SK-N-SH (cell line): ENCODE measurements at regions not wholly inside any gene's neighbourhood (a gene's known extent, or its start where the extent isn't known, plus 50 kb on each side); places are given as distances from the start of the nearest gene placed in this dataset.

Experiments used
- CTCF ChIA-PET: fragments of 300-600, 350-600 bp; formaldehyde crosslinking; extraction: SDS; loops from one replicate; lab custom pipeline; 2021; lab: Yijun Ruan, JAX
- POLR2A ChIA-PET: fragments of 350-600 bp; sonication (Branson Sonifier 250); formaldehyde crosslinking; extraction: SDS; loops from one replicate; lab custom pipeline; 2020; ENCODE audit warnings: antibody characterized with exemption, inconsistent platforms; lab: Yijun Ruan, JAX
- DNase-seq: peaks from one replicate; pipeline ENCODE4 v3.0.0; 2012
- H2AFZ ChIP-seq: fragments of 200-600 bp; sonication (generic); 2 replicates; pipeline ENCODE4 v1.8.1; 2016; ENCODE audit warnings: antibody characterized with exemption, mild to moderate bottlenecking, low read depth
- H3F3A ChIP-seq: fragments of 200-600 bp; sonication (generic); replicated peaks from 2 replicates; pipeline ENCODE3; 2016; ENCODE audit warnings: antibody characterized with exemption, mild to moderate bottlenecking; ENCODE audit not compliant: insufficient read depth
- H3K27ac ChIP-seq, 2 experiments: fragments of 200-500 bp in 1 of 2; fragments of 200-600 bp in 1 of 2; sonication (Bioruptor generic) in 1 of 2; sonication (generic), shearing (Covaris generic) in 1 of 2; 2 replicates each; pipeline versions ENCODE4 v1.5.1 to v1.6.1; 2014 to 2016; ENCODE audit warnings: low read depth in 2 of 2, inconsistent platforms in 1 of 2, low read length in 1 of 2, mild to moderate bottlenecking in 1 of 2, mixed read lengths in 1 of 2
- H3K27me3 ChIP-seq: fragments of 200-600 bp; sonication (generic), shearing (Covaris generic); 2 replicates; pipeline ENCODE4 v1.6.1; 2016; ENCODE audit warnings: mixed run types; ENCODE audit not compliant: insufficient read depth
- H3K36me3 ChIP-seq, 2 experiments: fragments of 200-500 bp in 1 of 2; fragments of 200-600 bp in 1 of 2; sonication (Bioruptor generic) in 1 of 2; sonication (generic) in 1 of 2; replicated peaks in 1 of 2; 2 replicates each; pipeline versions ENCODE3 to v1.5.1; 2014 to 2016; ENCODE audit warnings: low read length in 1 of 2, mild to moderate bottlenecking in 1 of 2; ENCODE audit not compliant: insufficient read depth in 2 of 2, control insufficient read depth in 1 of 2
- H3K4me1 ChIP-seq, 2 experiments: fragments of 200-500 bp in 1 of 2; fragments of 200-600 bp in 1 of 2; sonication (Bioruptor generic) in 1 of 2; sonication (generic), shearing (Covaris generic) in 1 of 2; 2 replicates each; pipeline versions ENCODE4 v1.5.1 to v1.6.1; 2014 to 2016; ENCODE audit warnings: low read depth in 1 of 2, low read length in 1 of 2, mixed run types in 1 of 2; ENCODE audit not compliant: insufficient read depth in 2 of 2, control insufficient read depth in 1 of 2
- H3K4me2 ChIP-seq: fragments of 200-600 bp; sonication (generic), shearing (Covaris generic); 2 replicates; pipeline ENCODE4 v1.6.1; 2017; ENCODE audit warnings: mixed run types
- H3K4me3 ChIP-seq, 2 experiments: fragments of 200-500 bp in 1 of 2; fragments of 200-600 bp in 1 of 2; sonication (Bioruptor generic) in 1 of 2; sonication (generic), shearing (Covaris generic) in 1 of 2; 2 replicates each; pipeline versions ENCODE4 v1.5.1 to v1.8.1; 2014 to 2016; ENCODE audit warnings: low read depth in 2 of 2, inconsistent platforms in 1 of 2, low read length in 1 of 2, mild to moderate bottlenecking in 1 of 2, mixed read lengths in 1 of 2, moderate library complexity in 1 of 2
- H3K79me2 ChIP-seq: fragments of 200-600 bp; sonication (generic); 2 replicates; pipeline ENCODE4 v1.8.1; 2017; ENCODE audit warnings: mild to moderate bottlenecking; ENCODE audit not compliant: insufficient read depth
- H3K9ac ChIP-seq: fragments of 200-600 bp; sonication (generic); 2 replicates; pipeline ENCODE4 v1.6.1; 2017; ENCODE audit warnings: mixed run types
- H3K9me2 ChIP-seq: fragments of 200-600 bp; sonication (generic); 2 replicates; pipeline ENCODE4 v1.6.1; 2017; ENCODE audit warnings: mixed run types
- H3K9me3 ChIP-seq: fragments of 200-600 bp; sonication (generic); 2 replicates; pipeline ENCODE4 v1.6.1; 2017; ENCODE audit warnings: mixed run types, mild to moderate bottlenecking, moderate library complexity
- H4K20me1 ChIP-seq: fragments of 200-600 bp; sonication (generic); 2 replicates; pipeline ENCODE4 v1.6.1; 2017; ENCODE audit warnings: mild to moderate bottlenecking, mixed run types; ENCODE audit not compliant: insufficient read depth
- EP300 ChIP-seq, 2 experiments: IDR thresholded peaks; 2 replicates each; pipeline versions ENCODE4 v1.4.0 to v1.6.1; 2012; ENCODE audit warnings: borderline replicate concordance in 1 of 2, low read depth in 1 of 2, low read length in 1 of 2
- EZH2phosphoT487 ChIP-seq: fragments of 200-600 bp; sonication (generic); IDR thresholded peaks from 2 replicates; pipeline ENCODE4 v1.6.1; 2017; ENCODE audit warnings: low read depth, mixed run types, mild to moderate bottlenecking, antibody characterized with exemption, moderate library complexity, borderline replicate concordance
- FOXM1 ChIP-seq: IDR thresholded peaks from 2 replicates; pipeline ENCODE4 v1.4.0; 2012; ENCODE audit warnings: low read depth, mild to moderate bottlenecking
- GATA2 ChIP-seq: sonication (generic); formaldehyde crosslinking; IDR thresholded peaks from 2 replicates; pipeline ENCODE4 v1.5.0; 2020; ENCODE audit warnings: mild to moderate bottlenecking, missing genetic modification reagents
- JUND ChIP-seq: IDR thresholded peaks from 2 replicates; pipeline ENCODE4 v1.4.0; 2012
- MXI1 ChIP-seq: IDR thresholded peaks from 2 replicates; pipeline ENCODE4 v1.6.1; 2012; ENCODE audit warnings: mild to moderate bottlenecking, low read depth, low read length, improper control_type of control experiment
- NRF1 ChIP-seq: IDR thresholded peaks from 2 replicates; pipeline ENCODE4 v1.6.1; 2012; ENCODE audit warnings: low read depth, mild to moderate bottlenecking, low read length
- POLR2AphosphoS5 ChIP-seq: IDR thresholded peaks from 2 replicates; pipeline ENCODE4 v1.6.1; 2012; ENCODE audit warnings: low read depth, low read length
- RCOR1 ChIP-seq: fragments of 150-350 bp; IDR thresholded peaks from 2 replicates; pipeline ENCODE4 v1.6.1; 2017; ENCODE audit warnings: antibody characterized with exemption, low read length
- TCF12 ChIP-seq: IDR thresholded peaks from 2 replicates; pipeline ENCODE4 v1.4.0; 2012
- TEAD4 ChIP-seq: IDR thresholded peaks from 2 replicates; pipeline ENCODE4 v1.4.0; 2012; ENCODE audit warnings: mild to moderate bottlenecking, borderline replicate concordance; ENCODE audit not compliant: insufficient read depth
- YY1 ChIP-seq: IDR thresholded peaks from 2 replicates; pipeline ENCODE4 v1.4.0; 2012; ENCODE audit warnings: low read depth, mild to moderate bottlenecking
- WGBS: methylation state at CpG from one replicate; pipeline ENCODE4 v1.1.6; 2017; ENCODE audit warnings: low lambda C conversion rate; 5-methylcytosine and 5-hydroxymethylcytosine counted together
- TF ChIP-seq, protein P1 (sequence below): IDR thresholded peaks from 2 replicates; pipeline ENCODE4 v1.4.0; 2012; ENCODE audit warnings: low read depth
- TF ChIP-seq, protein P2 (sequence below): IDR thresholded peaks from 2 replicates; pipeline ENCODE4; 2012
- TF ChIP-seq, protein P3 (sequence below): IDR thresholded peaks from 2 replicates; pipeline ENCODE4 v1.4.0; 2012; ENCODE audit warnings: low read depth, borderline replicate concordance

GRCh38 chr12:90514325-90514724, 440.7 kb downstream of the CCER1 start:
- H3K27ac ChIP-seq = peak overlapping the region in 1 of 2 experiments; percentile 78; a peak in 2 of 4 replicates
- POLR2A ChIA-PET = no interaction called here
- H3K9me3 ChIP-seq = no peaks in the 10 kb centered on the region
- H3K9me2 ChIP-seq = no peaks in the 10 kb centered on the region
- no peaks in the 10 kb centered on the region for H3F3A ChIP-seq
- no peak overlapping the region for H3K4me3 ChIP-seq
- no peak overlapping the region for H3K9ac ChIP-seq
- peak; percentile 5 for DNase-seq
- no peaks in the 10 kb centered on the region for H3K27me3 ChIP-seq
- H3K4me1 ChIP-seq = peaks cover 0 to 3% of the 10 kb centered on the region in 2 experiments; a peak in 2 of 4 replicates
- H3K36me3 ChIP-seq = no peaks in the 10 kb centered on the region
- no peaks in the 10 kb centered on the region for H3K79me2 ChIP-seq
- CTCF ChIA-PET = interaction anchor here (0.9 to 1.6 kb wide), 4 partner anchors 10 to 106 kb away, joined by 3 to 6 read pairs (median 4); no protein-coding TSS in a partner anchor
- TF ChIP-seq GATA2 (CRISPR knock-in tag) = no peak
- TF ChIP-seq RCOR1 = peak; percentile 72; the same call in 1 of the 2 replicates
- peak in 1 of 2 experiments; percentile 66; a peak in 1 of 4 replicates for TF ChIP-seq EP300 (IDR thresholded peaks at IDR 0.05; ENCODE audit: borderline replicate concordance in 1 of 2, low read depth in 1 of 2, low read length in 1 of 2)
- H2AFZ ChIP-seq = no peak overlapping the region
- 29% methylated on average over 3 of the region's 3 CpGs for WGBS
- no peak overlapping the region for H3K4me2 ChIP-seq
- H4K20me1 ChIP-seq = no peaks in the 10 kb centered on the region

DNA sequence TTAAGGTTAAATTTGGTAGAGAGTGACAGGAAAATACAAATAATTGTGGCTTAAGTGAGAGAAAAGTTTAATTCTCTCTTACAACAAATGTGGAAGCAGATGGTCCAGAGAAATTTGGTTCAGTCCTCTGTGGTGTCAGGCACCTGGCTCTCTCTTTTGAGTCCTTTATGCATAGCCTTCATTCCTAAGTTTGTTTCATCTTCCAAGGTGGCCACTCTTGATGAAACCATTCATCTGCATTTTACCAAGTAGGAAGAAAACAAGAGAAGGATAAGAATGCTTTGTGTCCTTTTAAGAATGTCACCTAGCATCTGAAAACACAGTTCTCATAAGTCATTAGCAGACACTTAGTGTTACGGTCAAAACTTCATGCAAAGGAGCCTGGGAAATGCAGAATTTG, 442.5 kb downstream of the CCER1 start:
- ChIA-PET CTCF (no interaction called here), POLR2A (no interaction called here)
- Histone ChIP-seq H3K9me2 (no peaks in the 10 kb centered on the region), H3K79me2 (no peaks in the 10 kb centered on the region), H3K9ac (no peak overlapping the region), H3K27ac (no peak overlapping the region), H3K9me3 (no peaks in the 10 kb centered on the region), H3K36me3 (no peaks in the 10 kb centered on the region), H3K27me3 (no peaks in the 10 kb centered on the region), H4K20me1 (no peaks in the 10 kb centered on the region), H3K4me3 (no peak overlapping the region), H3F3A (no peaks in the 10 kb centered on the region), H3K4me1 (peaks cover 0 to 3% of the 10 kb centered on the region in 2 experiments; a peak in 2 of 4 replicates), H2AFZ (no peak overlapping the region), H3K4me2 (no peak overlapping the region)
- TF ChIP-seq, protein P1, sequence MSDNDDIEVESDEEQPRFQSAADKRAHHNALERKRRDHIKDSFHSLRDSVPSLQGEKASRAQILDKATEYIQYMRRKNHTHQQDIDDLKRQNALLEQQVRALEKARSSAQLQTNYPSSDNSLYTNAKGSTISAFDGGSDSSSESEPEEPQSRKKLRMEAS = no peak
- TF ChIP-seq EZH2phosphoT487 = no peak
- no peak for TF ChIP-seq NRF1
- no peak for TF ChIP-seq JUND
- WGBS = 76% methylated on average over 1 of the region's 1 CpG
- DNase-seq = no peak

GRCh38 chr12:90510948-90511347, 444.0 kb downstream of the CCER1 start:
- ChIA-PET POLR2A (no interaction called here), CTCF (interaction anchor here (1.1 kb wide), 1 partner anchor 14 kb away, joined by 3 read pairs; no protein-coding TSS in a partner anchor)
- Histone ChIP-seq H3K9me2 (no peaks in the 10 kb centered on the region), H3F3A (no peaks in the 10 kb centered on the region), H3K9me3 (no peaks in the 10 kb centered on the region), H3K36me3 (no peaks in the 10 kb centered on the region), H3K79me2 (no peaks in the 10 kb centered on the region), H3K9ac (no peak overlapping the region), H3K4me1 (peaks cover 0 to 3% of the 10 kb centered on the region in 2 experiments; a peak in 2 of 4 replicates), H3K27me3 (no peaks in the 10 kb centered on the region), H3K4me3 (no peak overlapping the region), H4K20me1 (no peaks in the 10 kb centered on the region), H3K4me2 (no peak overlapping the region), H2AFZ (no peak overlapping the region), H3K27ac (no peak overlapping the region)
- no peak for TF ChIP-seq EZH2phosphoT487
- TF ChIP-seq, protein P2, sequence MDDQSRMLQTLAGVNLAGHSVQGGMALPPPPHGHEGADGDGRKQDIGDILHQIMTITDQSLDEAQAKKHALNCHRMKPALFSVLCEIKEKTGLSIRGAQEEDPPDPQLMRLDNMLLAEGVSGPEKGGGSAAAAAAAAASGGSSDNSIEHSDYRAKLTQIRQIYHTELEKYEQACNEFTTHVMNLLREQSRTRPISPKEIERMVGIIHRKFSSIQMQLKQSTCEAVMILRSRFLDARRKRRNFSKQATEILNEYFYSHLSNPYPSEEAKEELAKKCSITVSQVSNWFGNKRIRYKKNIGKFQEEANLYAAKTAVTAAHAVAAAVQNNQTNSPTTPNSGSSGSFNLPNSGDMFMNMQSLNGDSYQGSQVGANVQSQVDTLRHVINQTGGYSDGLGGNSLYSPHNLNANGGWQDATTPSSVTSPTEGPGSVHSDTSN = no peak
- TF ChIP-seq, protein P3, sequence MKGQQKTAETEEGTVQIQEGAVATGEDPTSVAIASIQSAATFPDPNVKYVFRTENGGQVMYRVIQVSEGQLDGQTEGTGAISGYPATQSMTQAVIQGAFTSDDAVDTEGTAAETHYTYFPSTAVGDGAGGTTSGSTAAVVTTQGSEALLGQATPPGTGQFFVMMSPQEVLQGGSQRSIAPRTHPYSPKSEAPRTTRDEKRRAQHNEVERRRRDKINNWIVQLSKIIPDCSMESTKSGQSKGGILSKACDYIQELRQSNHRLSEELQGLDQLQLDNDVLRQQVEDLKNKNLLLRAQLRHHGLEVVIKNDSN = no peak
- no peak for TF ChIP-seq TCF12
- TF ChIP-seq POLR2AphosphoS5 = no peak
- no peak for TF ChIP-seq JUND
- TF ChIP-seq, protein P1 = no peak
- TF ChIP-seq TEAD4 = no peak
- no peak for TF ChIP-seq FOXM1
- TF ChIP-seq MXI1 = no peak
- TF ChIP-seq NRF1 = no peak
- no peak for TF ChIP-seq YY1
- TF ChIP-seq GATA2 (CRISPR knock-in tag) = no peak
- no peak for DNase-seq
